IMR-90 (cell line): ENCODE measurements at regions not wholly inside any gene's neighbourhood (a gene's known extent, or its start where the extent isn't known, plus 50 kb on each side); places are given as distances from the start of the nearest gene placed in this dataset.

Source experiments
- ATAC-seq: fragments of 200-7000 bp; cut with Tn5 transposase; 2 replicates; pipeline ENCODE4 v1.9.1; 2020; ENCODE audit warnings: low read depth, mild to moderate bottlenecking, moderate library complexity
- BruUV-seq: library from RNA; stranded (reverse); fragments of 400-500 nt; replicated peaks from 2 replicates; lab custom pipeline; 2021; lab: Mats Ljungman, UMichigan
- CTCF ChIA-PET: fragments of 300-600 bp; formaldehyde crosslinking; extraction: SDS; loops from one replicate; lab custom pipeline; 2021; ENCODE audit warnings: antibody characterized with exemption; lab: Yijun Ruan, JAX
- POLR2A ChIA-PET: fragments of 300-600 bp; sonication (Branson Sonifier 250); formaldehyde crosslinking; loops from one replicate; lab custom pipeline; 2022; ENCODE audit warnings: antibody characterized with exemption; ENCODE audit not compliant: unreplicated experiment; lab: Charles Lee
- DNase-seq: peaks from one replicate; pipeline ENCODE4 v3.0.0; 2013
- H2AFZ ChIP-seq: replicated peaks from 2 replicates; pipeline ENCODE3; 2013; ENCODE audit warnings: low read length, mild to moderate bottlenecking; ENCODE audit not compliant: poor library complexity
- H2AK5ac ChIP-seq: 2 replicates; pipeline ENCODE4 v1.6.1; 2013; ENCODE audit warnings: low read depth, low read length, inconsistent platforms
- H2AK9ac ChIP-seq: replicated peaks from 2 replicates; pipeline ENCODE3; 2013; ENCODE audit warnings: mild to moderate bottlenecking, low read depth, low read length, moderate library complexity; ENCODE audit not compliant: poor library complexity
- H2BK120ac ChIP-seq: 2 replicates; pipeline ENCODE4 v1.6.1; 2013; ENCODE audit warnings: low read depth, low read length, inconsistent platforms
- H2BK15ac ChIP-seq: 3 replicates; pipeline ENCODE4 v1.6.1; 2013; ENCODE audit warnings: low read depth, low read length, inconsistent platforms
- H2BK20ac ChIP-seq: 2 replicates; pipeline ENCODE4 v1.6.1; 2013; ENCODE audit warnings: low read depth, mild to moderate bottlenecking, inconsistent platforms, low read length, moderate library complexity
- H2BK5ac ChIP-seq: 2 replicates; pipeline ENCODE4 v1.6.1; 2013; ENCODE audit warnings: mild to moderate bottlenecking, low read depth, low read length, inconsistent platforms; ENCODE audit not compliant: poor library complexity, severe bottlenecking
- H3K14ac ChIP-seq: replicated peaks from 2 replicates; pipeline ENCODE4 v1.6.1; 2013; ENCODE audit warnings: low read depth, low read length, inconsistent platforms
- H3K18ac ChIP-seq: 2 replicates; pipeline ENCODE4 v1.6.1; 2013; ENCODE audit warnings: low read depth, low read length, control low read depth
- H3K23ac ChIP-seq: 2 replicates; pipeline ENCODE4 v1.6.1; 2013; ENCODE audit warnings: low read depth, low read length, inconsistent platforms
- H3K27ac ChIP-seq: 2 replicates; pipeline ENCODE4 v1.5.1; 2013; ENCODE audit warnings: mild to moderate bottlenecking, control low read depth, low read length; ENCODE audit not compliant: insufficient read depth
- H3K27me3 ChIP-seq: 2 replicates; pipeline ENCODE4 v1.6.1; 2013; ENCODE audit warnings: low read length; ENCODE audit not compliant: control insufficient read depth, insufficient read depth
- H3K36me3 ChIP-seq: 2 replicates; pipeline ENCODE4 v1.6.1; 2013; ENCODE audit warnings: low read length, mixed read lengths; ENCODE audit not compliant: control insufficient read depth, insufficient read depth
- H3K4ac ChIP-seq: 2 replicates; pipeline ENCODE4 v1.6.1; 2013; ENCODE audit warnings: low read depth, low read length, inconsistent platforms
- H3K4me1 ChIP-seq: 2 replicates; pipeline ENCODE4 v1.6.1; 2013; ENCODE audit warnings: low read length, mixed read lengths; ENCODE audit not compliant: control insufficient read depth, insufficient read depth
- H3K4me2 ChIP-seq: 2 replicates; pipeline ENCODE4 v1.6.1; 2013; ENCODE audit warnings: low read depth, mild to moderate bottlenecking, control low read depth, low read length, moderate library complexity
- H3K4me3 ChIP-seq: 2 replicates; pipeline ENCODE4 v1.5.1; 2013; ENCODE audit warnings: low read depth, mild to moderate bottlenecking, control low read depth, low read length, moderate library complexity; ENCODE audit not compliant: insufficient read depth
- H3K56ac ChIP-seq: 2 replicates; pipeline ENCODE4 v1.6.1; 2013; ENCODE audit warnings: low read length, inconsistent platforms; ENCODE audit not compliant: insufficient read depth; ENCODE audit errors: extremely low read depth
- H3K79me1 ChIP-seq, 2 experiments: 2 replicates each; pipeline ENCODE4 v1.6.1; 2013; ENCODE audit warnings: low read length in 2 of 2, inconsistent platforms in 1 of 2, low read depth in 1 of 2
- H3K9ac ChIP-seq: 2 replicates; pipeline ENCODE4 v1.6.1; 2013; ENCODE audit warnings: low read depth, low read length, control low read depth
- H3K9me1 ChIP-seq: 2 replicates; pipeline ENCODE4 v1.6.1; 2013; ENCODE audit warnings: low read length, inconsistent platforms; ENCODE audit not compliant: insufficient read depth
- H3K9me3 ChIP-seq: 2 replicates; pipeline ENCODE4 v1.6.1; 2013; ENCODE audit warnings: low read length; ENCODE audit not compliant: control insufficient read depth, insufficient read depth
- H4K20me1 ChIP-seq: 2 replicates; pipeline ENCODE4 v1.6.1; 2013; ENCODE audit warnings: low read length, inconsistent platforms; ENCODE audit not compliant: insufficient read depth
- H4K5ac ChIP-seq: 2 replicates; pipeline ENCODE4 v1.6.1; 2013; ENCODE audit warnings: mild to moderate bottlenecking, low read depth, low read length, control low read depth
- H4K8ac ChIP-seq, 2 experiments: 2 replicates each; pipeline ENCODE4 v1.6.1; 2013; ENCODE audit warnings: low read depth in 2 of 2, low read length in 2 of 2, control low read depth in 1 of 2, inconsistent platforms in 1 of 2
- H4K91ac ChIP-seq: 2 replicates; pipeline ENCODE4 v1.6.1; 2013; ENCODE audit warnings: low read depth, low read length, inconsistent platforms; ENCODE audit not compliant: insufficient read depth
- BHLHE40 ChIP-seq: fragments of 150-350 bp; IDR thresholded peaks from 2 replicates; pipeline ENCODE4 v1.6.1; 2016; ENCODE audit warnings: mild to moderate bottlenecking, low read depth, low read length
- CEBPB ChIP-seq: IDR thresholded peaks from 2 replicates; pipeline ENCODE4 v1.6.1; 2012; ENCODE audit warnings: low read depth, low read length, improper control_type of control experiment
- CHD1 ChIP-seq: IDR thresholded peaks from 2 replicates; pipeline ENCODE4 v1.6.1; 2012; ENCODE audit warnings: low read depth, low read length, improper control_type of control experiment
- MAZ ChIP-seq: IDR thresholded peaks from 2 replicates; pipeline ENCODE4 v1.6.1; 2012; ENCODE audit warnings: low read depth, mild to moderate bottlenecking, low read length, improper control_type of control experiment, moderate library complexity, borderline replicate concordance
- POLR2A ChIP-seq: IDR thresholded peaks from 2 replicates; pipeline ENCODE4 v1.6.1; 2012; ENCODE audit warnings: mild to moderate bottlenecking, low read depth, low read length
- RAD21 ChIP-seq: IDR thresholded peaks from 2 replicates; pipeline ENCODE4 v1.6.1; 2012; ENCODE audit warnings: low read length, improper control_type of control experiment
- SMC3 ChIP-seq: fragments of 150-350 bp; IDR thresholded peaks from 2 replicates; pipeline ENCODE4 v1.6.1; 2016; ENCODE audit warnings: low read depth, mild to moderate bottlenecking, antibody characterized with exemption, low read length, moderate library complexity
- dilution Hi-C: fragments of 300-500 bp; cut with HindIII; formaldehyde crosslinking; loops from one replicate; pipeline ENCODE4 v1.14.3; 2018; ENCODE audit warnings: low sequenced_read_pairs; ENCODE audit not compliant: unreplicated experiment
- in situ Hi-C: fragments of 300-500 bp; cut with MboI; formaldehyde crosslinking; loops from 3 replicates; pipeline ENCODE4 v1.14.3; 2019; ENCODE audit warnings: low sequenced_read_pairs, inconsistent platforms, mixed read lengths
- intact Hi-C: fragments of 100-400 bp; cut with micrococcal nuclease; formaldehyde crosslinking; loops from 2 replicates; pipeline ENCODE4 v1.10.0; 2022

- Histone ChIP-seq H2BK20ac (no peak overlapping the region), H3K4me2 (no peak overlapping the region), H3K79me1 (no peaks in the 10 kb centered on the region), H4K8ac (no peak overlapping the region), H2BK5ac (no peak overlapping the region), H3K9ac (no peak overlapping the region), H3K14ac (no peak overlapping the region), H2AFZ (no peak overlapping the region), H3K9me1 (0 out of 2 replicates have a peak, but pooled peaks cover 4% of the 10 kb centered on the region), H3K56ac (no peak overlapping the region), H4K91ac (no peak overlapping the region), H3K27ac (no peak overlapping the region), H3K4me3 (no peak overlapping the region), H3K36me3 (no peaks in the 10 kb centered on the region), H2BK120ac (no peak overlapping the region), H3K4me1 (peaks cover 3% of the 10 kb centered on the region; the same call in 1 of the 2 replicates), H2AK9ac (no peak overlapping the region), H3K27me3 (no peaks in the 10 kb centered on the region), H2AK5ac (no peak overlapping the region), H2BK15ac (no peak overlapping the region), H4K20me1 (no peaks in the 10 kb centered on the region), H4K5ac (no peak overlapping the region), H3K23ac (no peak overlapping the region), H3K4ac (no peak overlapping the region), H3K18ac (no peak overlapping the region), H3K9me3 (no peaks in the 10 kb centered on the region)
- no TSS peak for BruUV-seq
- ChIA-PET POLR2A (no interaction called here), CTCF (no interaction called here)
- dilution Hi-C loops: no loop called here
- DNase-seq (no peak), ATAC-seq (no peak)
- in situ Hi-C loops: no loop called here
- intact Hi-C loops: no loop called here
- TF ChIP-seq BHLHE40 (no peak), CHD1 (no peak), POLR2A (no peak), SMC3 (no peak), CEBPB (no peak), MAZ (no peak), RAD21 (no peak)
Measured at GRCh38 chr2:152231446-152231845, 55.9 kb upstream of the STAM2 start.
